ENCODE measurements at regions not wholly inside any gene's neighbourhood (a gene's known extent, or its start where the extent isn't known, plus 50 kb on each side); places are given as distances from the start of the nearest gene placed in this dataset.

DNA sequence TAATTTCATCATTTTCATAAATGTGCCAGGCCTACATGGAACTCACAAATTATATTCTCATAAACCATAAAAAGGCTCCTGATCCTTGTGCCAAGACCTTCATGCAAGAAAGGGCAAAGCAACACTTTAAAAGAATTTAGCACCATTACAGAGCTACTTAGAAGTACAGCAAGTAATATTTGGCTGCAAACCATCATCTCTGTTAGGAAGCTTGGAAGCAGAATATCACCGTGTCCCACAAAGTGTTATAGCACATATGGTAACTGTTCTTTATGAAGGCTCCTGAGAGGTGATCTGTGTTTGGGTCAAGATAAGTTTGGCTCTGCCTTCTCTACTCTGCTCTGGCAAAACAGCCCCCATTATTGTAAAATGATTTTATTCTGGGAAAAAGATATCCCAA lies 59.7 kb upstream of the KCNJ3 start:
- TF ChIP-seq, protein P1, sequence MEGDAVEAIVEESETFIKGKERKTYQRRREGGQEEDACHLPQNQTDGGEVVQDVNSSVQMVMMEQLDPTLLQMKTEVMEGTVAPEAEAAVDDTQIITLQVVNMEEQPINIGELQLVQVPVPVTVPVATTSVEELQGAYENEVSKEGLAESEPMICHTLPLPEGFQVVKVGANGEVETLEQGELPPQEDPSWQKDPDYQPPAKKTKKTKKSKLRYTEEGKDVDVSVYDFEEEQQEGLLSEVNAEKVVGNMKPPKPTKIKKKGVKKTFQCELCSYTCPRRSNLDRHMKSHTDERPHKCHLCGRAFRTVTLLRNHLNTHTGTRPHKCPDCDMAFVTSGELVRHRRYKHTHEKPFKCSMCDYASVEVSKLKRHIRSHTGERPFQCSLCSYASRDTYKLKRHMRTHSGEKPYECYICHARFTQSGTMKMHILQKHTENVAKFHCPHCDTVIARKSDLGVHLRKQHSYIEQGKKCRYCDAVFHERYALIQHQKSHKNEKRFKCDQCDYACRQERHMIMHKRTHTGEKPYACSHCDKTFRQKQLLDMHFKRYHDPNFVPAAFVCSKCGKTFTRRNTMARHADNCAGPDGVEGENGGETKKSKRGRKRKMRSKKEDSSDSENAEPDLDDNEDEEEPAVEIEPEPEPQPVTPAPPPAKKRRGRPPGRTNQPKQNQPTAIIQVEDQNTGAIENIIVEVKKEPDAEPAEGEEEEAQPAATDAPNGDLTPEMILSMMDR (IDR thresholded peaks at IDR 0.05; ENCODE audit: low read length): no peak
- TF ChIP-seq EZH2 (IDR thresholded peaks at IDR 0.05; ENCODE audit: borderline replicate concordance, low read length): no peak

Measured in OCI-LY1 (cell line).